ENCODE measurements at regions not wholly inside any gene's neighbourhood (a gene's known extent, or its start where the extent isn't known, plus 50 kb on each side); places are given as distances from the start of the nearest gene placed in this dataset.
A peak's percentile ranks its signal among the peaks of the same experiment; 100 is the strongest.

DNA sequence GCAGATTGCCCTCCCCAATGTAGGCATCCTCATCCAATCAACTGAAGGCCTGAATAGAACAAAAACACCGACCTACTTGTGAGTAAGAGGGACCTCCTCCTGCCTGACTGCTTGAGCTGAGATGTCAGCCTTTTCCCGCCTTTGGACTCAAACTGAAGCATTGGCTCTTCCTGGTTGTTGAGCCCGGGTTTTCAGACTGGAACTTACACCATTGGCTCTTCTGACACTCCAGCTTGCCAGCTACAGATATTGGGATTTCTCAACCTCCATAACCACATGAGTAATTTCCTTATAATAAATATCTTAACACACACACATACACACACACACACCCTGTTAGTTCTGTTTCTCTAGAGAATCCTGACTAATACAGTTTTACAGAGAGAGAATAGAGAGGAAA lies 173.4 kb upstream of the NTF3 start (continued):
- TF ChIP-seq, protein P1, sequence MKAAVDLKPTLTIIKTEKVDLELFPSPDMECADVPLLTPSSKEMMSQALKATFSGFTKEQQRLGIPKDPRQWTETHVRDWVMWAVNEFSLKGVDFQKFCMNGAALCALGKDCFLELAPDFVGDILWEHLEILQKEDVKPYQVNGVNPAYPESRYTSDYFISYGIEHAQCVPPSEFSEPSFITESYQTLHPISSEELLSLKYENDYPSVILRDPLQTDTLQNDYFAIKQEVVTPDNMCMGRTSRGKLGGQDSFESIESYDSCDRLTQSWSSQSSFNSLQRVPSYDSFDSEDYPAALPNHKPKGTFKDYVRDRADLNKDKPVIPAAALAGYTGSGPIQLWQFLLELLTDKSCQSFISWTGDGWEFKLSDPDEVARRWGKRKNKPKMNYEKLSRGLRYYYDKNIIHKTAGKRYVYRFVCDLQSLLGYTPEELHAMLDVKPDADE (IDR thresholded peaks at IDR 0.05) = no peak
- TF ChIP-seq, protein P2, sequence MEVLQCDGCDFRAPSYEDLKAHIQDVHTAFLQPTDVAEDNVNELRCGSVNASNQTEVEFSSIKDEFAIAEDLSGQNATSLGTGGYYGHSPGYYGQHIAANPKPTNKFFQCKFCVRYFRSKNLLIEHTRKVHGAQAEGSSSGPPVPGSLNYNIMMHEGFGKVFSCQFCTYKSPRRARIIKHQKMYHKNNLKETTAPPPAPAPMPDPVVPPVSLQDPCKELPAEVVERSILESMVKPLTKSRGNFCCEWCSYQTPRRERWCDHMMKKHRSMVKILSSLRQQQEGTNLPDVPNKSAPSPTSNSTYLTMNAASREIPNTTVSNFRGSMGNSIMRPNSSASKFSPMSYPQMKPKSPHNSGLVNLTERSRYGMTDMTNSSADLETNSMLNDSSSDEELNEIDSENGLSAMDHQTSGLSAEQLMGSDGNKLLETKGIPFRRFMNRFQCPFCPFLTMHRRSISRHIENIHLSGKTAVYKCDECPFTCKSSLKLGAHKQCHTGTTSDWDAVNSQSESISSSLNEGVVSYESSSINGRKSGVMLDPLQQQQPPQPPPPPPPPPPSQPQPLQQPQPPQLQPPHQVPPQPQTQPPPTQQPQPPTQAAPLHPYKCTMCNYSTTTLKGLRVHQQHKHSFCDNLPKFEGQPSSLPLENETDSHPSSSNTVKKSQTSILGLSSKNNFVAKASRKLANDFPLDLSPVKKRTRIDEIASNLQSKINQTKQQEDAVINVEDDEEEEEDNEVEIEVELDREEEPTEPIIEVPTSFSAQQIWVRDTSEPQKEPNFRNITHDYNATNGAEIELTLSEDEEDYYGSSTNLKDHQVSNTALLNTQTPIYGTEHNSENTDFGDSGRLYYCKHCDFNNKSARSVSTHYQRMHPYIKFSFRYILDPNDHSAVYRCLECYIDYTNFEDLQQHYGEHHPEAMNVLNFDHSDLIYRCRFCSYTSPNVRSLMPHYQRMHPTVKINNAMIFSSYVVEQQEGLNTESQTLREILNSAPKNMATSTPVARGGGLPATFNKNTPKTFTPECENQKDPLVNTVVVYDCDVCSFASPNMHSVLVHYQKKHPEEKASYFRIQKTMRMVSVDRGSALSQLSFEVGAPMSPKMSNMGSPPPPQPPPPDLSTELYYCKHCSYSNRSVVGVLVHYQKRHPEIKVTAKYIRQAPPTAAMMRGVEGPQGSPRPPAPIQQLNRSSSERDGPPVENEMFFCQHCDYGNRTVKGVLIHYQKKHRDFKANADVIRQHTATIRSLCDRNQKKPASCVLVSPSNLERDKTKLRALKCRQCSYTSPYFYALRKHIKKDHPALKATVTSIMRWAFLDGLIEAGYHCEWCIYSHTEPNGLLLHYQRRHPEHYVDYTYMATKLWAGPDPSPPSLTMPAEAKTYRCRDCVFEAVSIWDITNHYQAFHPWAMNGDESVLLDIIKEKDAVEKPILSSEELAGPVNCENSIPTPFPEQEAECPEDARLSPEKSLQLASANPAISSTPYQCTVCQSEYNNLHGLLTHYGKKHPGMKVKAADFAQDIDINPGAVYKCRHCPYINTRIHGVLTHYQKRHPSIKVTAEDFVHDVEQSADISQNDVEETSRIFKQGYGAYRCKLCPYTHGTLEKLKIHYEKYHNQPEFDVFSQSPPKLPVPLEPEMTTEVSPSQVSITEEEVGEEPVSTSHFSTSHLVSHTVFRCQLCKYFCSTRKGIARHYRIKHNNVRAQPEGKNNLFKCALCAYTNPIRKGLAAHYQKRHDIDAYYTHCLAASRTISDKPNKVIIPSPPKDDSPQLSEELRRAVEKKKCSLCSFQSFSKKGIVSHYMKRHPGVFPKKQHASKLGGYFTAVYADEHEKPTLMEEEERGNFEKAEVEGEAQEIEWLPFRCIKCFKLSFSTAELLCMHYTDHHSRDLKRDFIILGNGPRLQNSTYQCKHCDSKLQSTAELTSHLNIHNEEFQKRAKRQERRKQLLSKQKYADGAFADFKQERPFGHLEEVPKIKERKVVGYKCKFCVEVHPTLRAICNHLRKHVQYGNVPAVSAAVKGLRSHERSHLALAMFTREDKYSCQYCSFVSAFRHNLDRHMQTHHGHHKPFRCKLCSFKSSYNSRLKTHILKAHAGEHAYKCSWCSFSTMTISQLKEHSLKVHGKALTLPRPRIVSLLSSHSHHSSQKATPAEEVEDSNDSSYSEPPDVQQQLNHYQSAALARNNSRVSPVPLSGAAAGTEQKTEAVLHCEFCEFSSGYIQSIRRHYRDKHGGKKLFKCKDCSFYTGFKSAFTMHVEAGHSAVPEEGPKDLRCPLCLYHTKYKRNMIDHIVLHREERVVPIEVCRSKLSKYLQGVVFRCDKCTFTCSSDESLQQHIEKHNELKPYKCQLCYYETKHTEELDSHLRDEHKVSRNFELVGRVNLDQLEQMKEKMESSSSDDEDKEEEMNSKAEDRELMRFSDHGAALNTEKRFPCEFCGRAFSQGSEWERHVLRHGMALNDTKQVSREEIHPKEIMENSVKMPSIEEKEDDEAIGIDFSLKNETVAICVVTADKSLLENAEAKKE (CRISPR knock-in tag; IDR thresholded peaks at IDR 0.05) = no peak

DNA sequence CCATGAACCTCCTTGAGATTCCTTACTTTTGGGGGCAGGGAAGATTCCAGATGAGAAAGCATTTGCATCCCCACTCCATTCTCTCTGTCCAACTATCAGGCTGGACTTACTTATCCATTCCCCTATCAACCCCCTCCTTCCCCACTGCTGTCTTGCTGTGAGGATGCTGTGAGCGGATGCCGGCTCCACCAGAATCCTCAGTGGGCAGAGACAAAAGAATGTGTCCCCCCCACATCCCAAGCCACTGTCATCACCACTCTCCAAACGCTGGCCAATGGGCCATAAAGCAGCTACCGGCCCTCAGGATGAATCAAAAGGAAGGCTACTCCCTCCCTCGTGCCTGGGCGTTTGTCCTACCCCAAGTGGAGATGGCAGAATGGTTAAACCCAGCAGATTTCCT lies 173.0 kb upstream of the NTF3 start:
- no peaks in the 10 kb centered on the region for H3K27me3 Mint-ChIP-seq (ENCODE audit: insufficient read depth, low read depth, poor library complexity)
- no peak overlapping the region for H3K4me3 Mint-ChIP-seq
- no peak overlapping the region for H3K4me3 ChIP-seq
- H3K9me2 ChIP-seq (ENCODE audit: insufficient read depth) = no peaks in the 10 kb centered on the region
- DNase-seq (ENCODE audit: low spot score) (no peak), ATAC-seq (no peak)
- no peak overlapping the region for H3K27ac ChIP-seq (ENCODE audit: low read depth)
- H3K9me3 Mint-ChIP-seq = no peaks in the 10 kb centered on the region
- peak overlapping the region; percentile 41; the same call in 1 of the 2 replicates for H3K4me2 ChIP-seq
- no peaks in the 10 kb centered on the region for H3K27me3 ChIP-seq (ENCODE audit: insufficient read depth)
- no peaks in the 10 kb centered on the region for H3K36me3 Mint-ChIP-seq (ENCODE audit: low read depth)
- no peaks in the 10 kb centered on the region for H3K79me2 ChIP-seq (replicated peaks; ENCODE audit: insufficient read depth)
- no peaks in the 10 kb centered on the region for H3K36me3 ChIP-seq (ENCODE audit: insufficient read depth)
- peaks cover 19% of the 10 kb centered on the region for H3K4me1 Mint-ChIP-seq
- no peaks in the 10 kb centered on the region for H3F3A ChIP-seq (replicated peaks; ENCODE audit: low read depth)
- H3K27ac Mint-ChIP-seq = no peak overlapping the region
- no peaks in the 10 kb centered on the region for H4K20me1 ChIP-seq (replicated peaks; ENCODE audit: insufficient read depth)
- peaks cover 20% of the 10 kb centered on the region for H3K4me1 ChIP-seq (ENCODE audit: insufficient read depth)
- no peak for TF ChIP-seq EZH2phosphoT487 (IDR thresholded peaks at IDR 0.05; ENCODE audit: unreplicated experiment)
- H2AFZ ChIP-seq = no peak overlapping the region

DNA sequence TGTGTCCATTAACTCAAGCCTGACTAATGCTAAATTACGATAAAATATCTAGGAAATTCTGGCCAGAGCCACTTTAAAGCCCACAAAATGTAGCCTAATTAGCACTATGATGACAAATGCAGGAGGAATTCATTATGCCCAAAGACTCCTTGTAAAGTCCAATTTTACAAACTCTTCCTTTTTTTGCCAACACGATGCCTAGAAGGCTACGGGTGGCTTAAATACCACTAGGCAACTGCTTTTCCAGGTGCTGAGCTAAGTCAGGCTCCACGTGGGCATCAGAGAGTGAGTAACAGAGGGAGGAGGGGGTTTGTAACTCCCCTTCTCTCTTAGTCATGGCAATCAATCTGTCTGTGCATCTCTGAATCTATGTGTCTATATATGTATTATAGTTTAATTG lies 172.4 kb upstream of the NTF3 start:
- no peaks in the 10 kb centered on the region for H3K27me3 ChIP-seq (ENCODE audit: insufficient read depth)
- Mint-ChIP-seq H3K27ac (no peak overlapping the region), H3K4me3 (no peak overlapping the region), H3K4me1 (peaks cover 19% of the 10 kb centered on the region), H3K9me3 (no peaks in the 10 kb centered on the region), H3K36me3 (ENCODE audit: low read depth) (no peaks in the 10 kb centered on the region), H3K27me3 (ENCODE audit: insufficient read depth, low read depth, poor library complexity) (no peaks in the 10 kb centered on the region)
- ATAC-seq (no peak), DNase-seq (ENCODE audit: low spot score) (no peak)
- H3K9me2 ChIP-seq (ENCODE audit: insufficient read depth) = no peaks in the 10 kb centered on the region
- no peak overlapping the region for H2AFZ ChIP-seq
- no peaks in the 10 kb centered on the region for H3F3A ChIP-seq (replicated peaks; ENCODE audit: low read depth)
- H3K4me2 ChIP-seq = no peak overlapping the region
- no peak overlapping the region for H3K27ac ChIP-seq (ENCODE audit: low read depth)
- H4K20me1 ChIP-seq (replicated peaks; ENCODE audit: insufficient read depth) = no peaks in the 10 kb centered on the region
- no peak overlapping the region for H3K4me3 ChIP-seq
- H3K79me2 ChIP-seq (replicated peaks; ENCODE audit: insufficient read depth) = no peaks in the 10 kb centered on the region
- H3K4me1 ChIP-seq (ENCODE audit: insufficient read depth) = peaks cover 20% of the 10 kb centered on the region
- no peaks in the 10 kb centered on the region for H3K36me3 ChIP-seq (ENCODE audit: insufficient read depth)
- TF ChIP-seq CREB1 (CRISPR knock-in tag; IDR thresholded peaks at IDR 0.05; ENCODE audit: low read depth) (no peak), STAT1 (IDR thresholded peaks at IDR 0.05; ENCODE audit: unreplicated experiment) (no peak), JUNB (IDR thresholded peaks at IDR 0.05; ENCODE audit: unreplicated experiment) (no peak), ZNF331 (CRISPR knock-in tag; IDR thresholded peaks at IDR 0.05; ENCODE audit: low read depth) (no peak)
- TF ChIP-seq, protein P3, sequence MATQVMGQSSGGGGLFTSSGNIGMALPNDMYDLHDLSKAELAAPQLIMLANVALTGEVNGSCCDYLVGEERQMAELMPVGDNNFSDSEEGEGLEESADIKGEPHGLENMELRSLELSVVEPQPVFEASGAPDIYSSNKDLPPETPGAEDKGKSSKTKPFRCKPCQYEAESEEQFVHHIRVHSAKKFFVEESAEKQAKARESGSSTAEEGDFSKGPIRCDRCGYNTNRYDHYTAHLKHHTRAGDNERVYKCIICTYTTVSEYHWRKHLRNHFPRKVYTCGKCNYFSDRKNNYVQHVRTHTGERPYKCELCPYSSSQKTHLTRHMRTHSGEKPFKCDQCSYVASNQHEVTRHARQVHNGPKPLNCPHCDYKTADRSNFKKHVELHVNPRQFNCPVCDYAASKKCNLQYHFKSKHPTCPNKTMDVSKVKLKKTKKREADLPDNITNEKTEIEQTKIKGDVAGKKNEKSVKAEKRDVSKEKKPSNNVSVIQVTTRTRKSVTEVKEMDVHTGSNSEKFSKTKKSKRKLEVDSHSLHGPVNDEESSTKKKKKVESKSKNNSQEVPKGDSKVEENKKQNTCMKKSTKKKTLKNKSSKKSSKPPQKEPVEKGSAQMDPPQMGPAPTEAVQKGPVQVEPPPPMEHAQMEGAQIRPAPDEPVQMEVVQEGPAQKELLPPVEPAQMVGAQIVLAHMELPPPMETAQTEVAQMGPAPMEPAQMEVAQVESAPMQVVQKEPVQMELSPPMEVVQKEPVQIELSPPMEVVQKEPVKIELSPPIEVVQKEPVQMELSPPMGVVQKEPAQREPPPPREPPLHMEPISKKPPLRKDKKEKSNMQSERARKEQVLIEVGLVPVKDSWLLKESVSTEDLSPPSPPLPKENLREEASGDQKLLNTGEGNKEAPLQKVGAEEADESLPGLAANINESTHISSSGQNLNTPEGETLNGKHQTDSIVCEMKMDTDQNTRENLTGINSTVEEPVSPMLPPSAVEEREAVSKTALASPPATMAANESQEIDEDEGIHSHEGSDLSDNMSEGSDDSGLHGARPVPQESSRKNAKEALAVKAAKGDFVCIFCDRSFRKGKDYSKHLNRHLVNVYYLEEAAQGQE (IDR thresholded peaks at IDR 0.05; ENCODE audit: unreplicated experiment) = no peak
